ENCODE measurements at regions not wholly inside any gene's neighbourhood (a gene's known extent, or its start where the extent isn't known, plus 50 kb on each side); places are given as distances from the start of the nearest gene placed in this dataset.

DNA sequence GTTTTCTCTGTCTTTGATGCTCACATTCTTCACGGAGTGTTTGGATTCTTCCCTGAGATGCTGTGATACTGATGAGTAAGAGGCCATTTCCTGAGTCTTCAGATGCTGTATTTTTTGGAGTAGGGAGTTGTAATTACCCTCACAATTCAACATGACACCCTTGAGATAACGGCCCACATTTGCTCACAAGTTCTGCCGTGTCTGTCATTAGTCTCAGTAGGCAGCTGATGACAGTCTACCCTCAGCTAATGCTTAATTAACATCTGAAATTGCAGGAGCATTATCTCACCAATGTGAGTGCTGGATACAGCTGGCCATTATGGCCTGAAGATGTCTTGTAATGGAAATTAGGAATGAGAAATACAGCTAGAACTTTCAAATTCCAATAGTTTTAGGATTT lies 307.1 kb upstream of the ADCY2 start:
- Histone ChIP-seq H2AFZ (ENCODE audit: low read length) (no peak overlapping the region), H2AK5ac (ENCODE audit: insufficient read length, low read length) (no peak overlapping the region), H4K91ac (ENCODE audit: insufficient read length, low read depth, low read length) (no peak overlapping the region), H3K56ac (ENCODE audit: insufficient read length, low read depth, low read length) (no peak overlapping the region), H3K27ac (ENCODE audit: insufficient read length, low read depth, low read length) (no peak overlapping the region), H2BK120ac (ENCODE audit: low read depth, low read length, poor library complexity, severe bottlenecking) (no peak overlapping the region), H2BK15ac (ENCODE audit: low read depth, low read length) (no peak overlapping the region), H3K14ac (ENCODE audit: insufficient read depth, low read length) (no peak overlapping the region), H3T11ph (ENCODE audit: low read length) (no peak overlapping the region), H3K4me2 (ENCODE audit: insufficient read depth, insufficient read length, low read length) (no peak overlapping the region), H2BK5ac (ENCODE audit: insufficient read length, low read length) (no peak overlapping the region), H3K9ac (ENCODE audit: extremely low read depth, insufficient read length, low read length) (no peak overlapping the region), H4K8ac (replicated peaks; ENCODE audit: insufficient read length, low read depth, low read length) (no peak overlapping the region), H3K79me2 (ENCODE audit: insufficient read depth, low read length) (no peaks in the 10 kb centered on the region), H3K4me1 (ENCODE audit: insufficient read depth, low read length) (peaks cover 3% of the 10 kb centered on the region; the same call in 1 of the 2 replicates), H3K9me3 (ENCODE audit: control insufficient read depth, low read depth, low read length) (no peaks in the 10 kb centered on the region), H3K23me2 (ENCODE audit: insufficient read length, low read depth, low read length, poor library complexity, severe bottlenecking) (no peaks in the 10 kb centered on the region), H2BK12ac (ENCODE audit: insufficient read length, low read depth, low read length) (no peak overlapping the region), H3K79me1 (ENCODE audit: insufficient read depth, low read depth, low read length, poor library complexity, severe bottlenecking) (no peaks in the 10 kb centered on the region), H2BK20ac (ENCODE audit: low read depth, low read length, poor library complexity, severe bottlenecking) (no peak overlapping the region), H3K4ac (ENCODE audit: low read depth, low read length) (no peak overlapping the region), H4K5ac (ENCODE audit: insufficient read length, low read depth, low read length) (no peak overlapping the region), H4K20me1 (ENCODE audit: control insufficient read depth, insufficient read depth, insufficient read length) (no peaks in the 10 kb centered on the region), H3K27me3 (ENCODE audit: insufficient read depth, low read length) (0 out of 2 replicates have a peak, but pooled peaks cover 3% of the 10 kb centered on the region), H3K23ac (ENCODE audit: insufficient read length, low read depth, low read length) (no peak overlapping the region), H3K18ac (ENCODE audit: insufficient read length, low read depth, low read length) (no peak overlapping the region)
- TF ChIP-seq, protein P1, sequence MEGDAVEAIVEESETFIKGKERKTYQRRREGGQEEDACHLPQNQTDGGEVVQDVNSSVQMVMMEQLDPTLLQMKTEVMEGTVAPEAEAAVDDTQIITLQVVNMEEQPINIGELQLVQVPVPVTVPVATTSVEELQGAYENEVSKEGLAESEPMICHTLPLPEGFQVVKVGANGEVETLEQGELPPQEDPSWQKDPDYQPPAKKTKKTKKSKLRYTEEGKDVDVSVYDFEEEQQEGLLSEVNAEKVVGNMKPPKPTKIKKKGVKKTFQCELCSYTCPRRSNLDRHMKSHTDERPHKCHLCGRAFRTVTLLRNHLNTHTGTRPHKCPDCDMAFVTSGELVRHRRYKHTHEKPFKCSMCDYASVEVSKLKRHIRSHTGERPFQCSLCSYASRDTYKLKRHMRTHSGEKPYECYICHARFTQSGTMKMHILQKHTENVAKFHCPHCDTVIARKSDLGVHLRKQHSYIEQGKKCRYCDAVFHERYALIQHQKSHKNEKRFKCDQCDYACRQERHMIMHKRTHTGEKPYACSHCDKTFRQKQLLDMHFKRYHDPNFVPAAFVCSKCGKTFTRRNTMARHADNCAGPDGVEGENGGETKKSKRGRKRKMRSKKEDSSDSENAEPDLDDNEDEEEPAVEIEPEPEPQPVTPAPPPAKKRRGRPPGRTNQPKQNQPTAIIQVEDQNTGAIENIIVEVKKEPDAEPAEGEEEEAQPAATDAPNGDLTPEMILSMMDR (conservative IDR thresholded peaks at IDR 0.05): no peak
- Mint-ChIP-seq H3K27me3 (ENCODE audit: low read depth) (peaks cover 4% of the 10 kb centered on the region; the same call in 1 of the 2 replicates), H3K4me3 (no peak overlapping the region), H3K9me3 (peaks cover 2 to 4% of the 10 kb centered on the region in 2 experiments; a peak in 4 of 5 replicates), H3K36me3 (ENCODE audit: insufficient read depth in 1 of 3, low read depth in 3 of 3) (peaks cover 0 to 5% (median 3%) of the 10 kb centered on the region in 3 experiments; a peak in 2 of 7 replicates), H3K4me1 (peaks cover 11 to 17% of the 10 kb centered on the region in 2 experiments), H3K27ac (no peak overlapping the region)
- WGBS (ENCODE audit: extremely low coverage, insufficient read length, low lambda C conversion rate): no CpG with 5 or more reads among the region's 3 CpGs
- DNase-seq: no peak

Data from H9 (cell line).